ENCODE measurements at regions not wholly inside any gene's neighbourhood (a gene's known extent, or its start where the extent isn't known, plus 50 kb on each side); places are given as distances from the start of the nearest gene placed in this dataset.
"Not testable (repeated sequence)": the region's sequence is repeated elsewhere in the genome, so short reads cannot be mapped to it uniquely, and the experiment has no call there.

- DNase-seq, result no peak
These were observed 609.7 kb downstream of the SLC16A7 start for GRCh38 chr12:60205500-60205899.

GRCh38 chr12:60209521-60209920, 613.7 kb downstream of the SLC16A7 start:
- DNase-seq, result no peak

GRCh38 chr12:60209933-60210332, 614.1 kb downstream of the SLC16A7 start:
- no peak for DNase-seq

- DNase-seq, result no peak
These were observed 614.9 kb downstream of the SLC16A7 start for GRCh38 chr12:60210756-60211155.

GRCh38 chr12:60211244-60211643, 615.4 kb downstream of the SLC16A7 start:
- DNase-seq, result no peak

GRCh38 chr12:60212159-60213000, 616.6 kb downstream of the SLC16A7 start:
- no peak for DNase-seq

GRCh38 chr12:60213272-60213671, 617.4 kb downstream of the SLC16A7 start:
- DNase-seq, result not testable (repeated sequence)

- DNase-seq, result no peak
These were observed 620.4 kb downstream of the SLC16A7 start for GRCh38 chr12:60216226-60216625.

- DNase-seq, result no peak
These were observed 627.4 kb downstream of the SLC16A7 start for GRCh38 chr12:60223242-60223641.

GRCh38 chr12:60225216-60226000, 629.6 kb downstream of the SLC16A7 start:
- no peak for DNase-seq

- DNase-seq, result no peak
These were observed 632.1 kb downstream of the SLC16A7 start for GRCh38 chr12:60227916-60228315.

GRCh38 chr12:60230056-60230455, 634.2 kb downstream of the SLC16A7 start:
- DNase-seq, result no peak

GRCh38 chr12:60231303-60231702, 635.5 kb downstream of the SLC16A7 start:
- no peak for DNase-seq

GRCh38 chr12:60231976-60232907, 636.4 kb downstream of the SLC16A7 start:
- DNase-seq, result no peak

GRCh38 chr12:60234611-60235195, 638.9 kb downstream of the SLC16A7 start:
- DNase-seq, result not testable (repeated sequence)

- no peak for DNase-seq
These were observed 639.4 kb downstream of the SLC16A7 start for GRCh38 chr12:60235261-60235660.

- not testable (repeated sequence) for DNase-seq
These were observed 640.6 kb downstream of the SLC16A7 start for GRCh38 chr12:60236416-60236815.

GRCh38 chr12:60240891-60241290, 645.1 kb downstream of the SLC16A7 start:
- no peak for DNase-seq

GRCh38 chr12:60251091-60251490, 655.3 kb downstream of the SLC16A7 start:
- DNase-seq, result no peak

GRCh38 chr12:60252359-60253096, 656.7 kb downstream of the SLC16A7 start:
- no peak for DNase-seq

GRCh38 chr12:60255044-60255443, 659.2 kb downstream of the SLC16A7 start:
- no peak for DNase-seq

- no peak for DNase-seq
These were observed 661.2 kb downstream of the SLC16A7 start for GRCh38 chr12:60257063-60257462.
